ENCODE measurements at regions not wholly inside any gene's neighbourhood (a gene's known extent, or its start where the extent isn't known, plus 50 kb on each side); places are given as distances from the start of the nearest gene placed in this dataset.

- BruUV-seq (replicated peaks), result no TSS peak
- TF ChIP-seq EZH2 (IDR thresholded peaks at IDR 0.05; ENCODE audit: borderline replicate concordance, low read depth, low read length, severe bottlenecking), result no peak
- intact Hi-C loops (cut with micrococcal nuclease), result no loop called here
- ChIA-PET CTCF (no interaction called here), POLR2A (no interaction called here)
- Histone ChIP-seq H4K20me1 (replicated peaks; ENCODE audit: control insufficient read depth, extremely low read depth, insufficient read depth, low read length) (no peaks in the 10 kb centered on the region), H3K9me3 (replicated peaks; ENCODE audit: control insufficient read depth, insufficient read depth, low read length) (no peaks in the 10 kb centered on the region), H3K27ac (ENCODE audit: insufficient read depth, low read depth, low read length) (no peak overlapping the region), H3K9me1 (replicated peaks; ENCODE audit: control insufficient read depth, extremely low read depth, insufficient read depth, low read length) (no peaks in the 10 kb centered on the region), H3K4me2 (ENCODE audit: insufficient read depth, low read length) (no peak overlapping the region), H3K27me3 (ENCODE audit: control insufficient read depth in 2 of 2, insufficient read depth in 2 of 2, low read length in 2 of 2) (no peaks in the 10 kb centered on the region), H3K4me3 (replicated peaks in 1 of 3; ENCODE audit: insufficient read depth in 1 of 3, low read depth in 1 of 3, low read length in 3 of 3) (no peak overlapping the region), H3K9ac (replicated peaks; ENCODE audit: extremely low read depth, insufficient read depth, low read length) (no peak overlapping the region), H3K79me2 (ENCODE audit: control insufficient read depth, insufficient read depth, low read length) (no peaks in the 10 kb centered on the region), H3K36me3 (ENCODE audit: control insufficient read depth in 2 of 2, extremely low read depth in 1 of 2, insufficient read depth in 2 of 2, low read length in 2 of 2) (no peaks in the 10 kb centered on the region), H2AFZ (ENCODE audit: low read depth, low read length) (no peak overlapping the region), H3K4me1 (ENCODE audit: control insufficient read depth, extremely low read depth, insufficient read depth, low read length) (no peaks in the 10 kb centered on the region)
- FAIRE-seq, result no peak
- dilution Hi-C loops (cut with MboI; ENCODE audit: extremely low pct_ligation_motif_present, low sequenced_read_pairs), result no loop called here
- DNase-seq (ENCODE audit: low read depth, low spot score), result no peak
Measured at GRCh38 chr1:95650631-95651030, 416.6 kb downstream of the RWDD3 start.

GRCh38 chr1:95652423-95652965, 418.5 kb downstream of the RWDD3 start:
- ChIA-PET CTCF (no interaction called here), POLR2A (no interaction called here)
- H2AFZ ChIP-seq (ENCODE audit: low read depth, low read length), result no peak overlapping the region
- intact Hi-C loops (cut with micrococcal nuclease) (no loop called here), dilution Hi-C loops (cut with MboI; ENCODE audit: extremely low pct_ligation_motif_present, low sequenced_read_pairs) (no loop called here)
- no peaks in the 10 kb centered on the region for H4K20me1 ChIP-seq (replicated peaks; ENCODE audit: control insufficient read depth, extremely low read depth, insufficient read depth, low read length)
- H3K27ac ChIP-seq (ENCODE audit: insufficient read depth, low read depth, low read length), result no peak overlapping the region
- no TSS peak for BruUV-seq (replicated peaks)
- H3K4me1 ChIP-seq (ENCODE audit: control insufficient read depth, extremely low read depth, insufficient read depth, low read length), result no peaks in the 10 kb centered on the region
- H3K9ac ChIP-seq (replicated peaks; ENCODE audit: extremely low read depth, insufficient read depth, low read length), result no peak overlapping the region
- H3K27me3 ChIP-seq (ENCODE audit: control insufficient read depth in 2 of 2, insufficient read depth in 2 of 2, low read length in 2 of 2), result no peaks in the 10 kb centered on the region
- DNase-seq (ENCODE audit: low read depth, low spot score) (no peak), FAIRE-seq (no peak)
- no peaks in the 10 kb centered on the region for H3K79me2 ChIP-seq (ENCODE audit: control insufficient read depth, insufficient read depth, low read length)
- no peaks in the 10 kb centered on the region for H3K9me3 ChIP-seq (replicated peaks; ENCODE audit: control insufficient read depth, insufficient read depth, low read length)
- H3K9me1 ChIP-seq (replicated peaks; ENCODE audit: control insufficient read depth, extremely low read depth, insufficient read depth, low read length), result no peaks in the 10 kb centered on the region
- no peak overlapping the region for H3K4me3 ChIP-seq (replicated peaks in 1 of 3; ENCODE audit: insufficient read depth in 1 of 3, low read depth in 1 of 3, low read length in 3 of 3)
- TF ChIP-seq JUN (IDR thresholded peaks at IDR 0.05; ENCODE audit: borderline replicate concordance, insufficient read depth, insufficient read length, low read depth), result no peak
- no peak for TF ChIP-seq FOS (IDR thresholded peaks at IDR 0.05; ENCODE audit: borderline replicate concordance, insufficient read depth, low read length)
- no peak for TF ChIP-seq POLR2A (IDR thresholded peaks at IDR 0.05; ENCODE audit: low read depth, low read length)
- no peak for TF ChIP-seq MYC (IDR thresholded peaks at IDR 0.05; ENCODE audit: low read depth, low read length)
- no peak for TF ChIP-seq POLR2AphosphoS5 (IDR thresholded peaks at IDR 0.05; ENCODE audit: insufficient read depth, low read depth, low read length)
- TF ChIP-seq EZH2 (IDR thresholded peaks at IDR 0.05; ENCODE audit: borderline replicate concordance, low read depth, low read length, severe bottlenecking), result no peak
- TF ChIP-seq, protein P1, sequence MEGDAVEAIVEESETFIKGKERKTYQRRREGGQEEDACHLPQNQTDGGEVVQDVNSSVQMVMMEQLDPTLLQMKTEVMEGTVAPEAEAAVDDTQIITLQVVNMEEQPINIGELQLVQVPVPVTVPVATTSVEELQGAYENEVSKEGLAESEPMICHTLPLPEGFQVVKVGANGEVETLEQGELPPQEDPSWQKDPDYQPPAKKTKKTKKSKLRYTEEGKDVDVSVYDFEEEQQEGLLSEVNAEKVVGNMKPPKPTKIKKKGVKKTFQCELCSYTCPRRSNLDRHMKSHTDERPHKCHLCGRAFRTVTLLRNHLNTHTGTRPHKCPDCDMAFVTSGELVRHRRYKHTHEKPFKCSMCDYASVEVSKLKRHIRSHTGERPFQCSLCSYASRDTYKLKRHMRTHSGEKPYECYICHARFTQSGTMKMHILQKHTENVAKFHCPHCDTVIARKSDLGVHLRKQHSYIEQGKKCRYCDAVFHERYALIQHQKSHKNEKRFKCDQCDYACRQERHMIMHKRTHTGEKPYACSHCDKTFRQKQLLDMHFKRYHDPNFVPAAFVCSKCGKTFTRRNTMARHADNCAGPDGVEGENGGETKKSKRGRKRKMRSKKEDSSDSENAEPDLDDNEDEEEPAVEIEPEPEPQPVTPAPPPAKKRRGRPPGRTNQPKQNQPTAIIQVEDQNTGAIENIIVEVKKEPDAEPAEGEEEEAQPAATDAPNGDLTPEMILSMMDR (IDR thresholded peaks at IDR 0.05; ENCODE audit: extremely low read depth in 1 of 2, insufficient read depth in 1 of 2, low read depth in 1 of 2, low read length in 2 of 2), result no peak
- TF ChIP-seq MAX (IDR thresholded peaks at IDR 0.05; ENCODE audit: insufficient read depth, insufficient read length), result no peak
- TF ChIP-seq GATA2 (IDR thresholded peaks at IDR 0.05; ENCODE audit: insufficient read depth, insufficient read length, low read depth, low read length), result no peak
- no peak overlapping the region for H3K4me2 ChIP-seq (ENCODE audit: insufficient read depth, low read length)
- no peaks in the 10 kb centered on the region for H3K36me3 ChIP-seq (ENCODE audit: control insufficient read depth in 2 of 2, extremely low read depth in 1 of 2, insufficient read depth in 2 of 2, low read length in 2 of 2)

Measured in endothelial cell of umbilical vein (primary cell).